GM11168 (cell line): ENCODE measurements at regions not wholly inside any gene's neighbourhood (a gene's known extent, or its start where the extent isn't known, plus 50 kb on each side); places are given as distances from the start of the nearest gene placed in this dataset.
"Not testable (repeated sequence)": the region's sequence is repeated elsewhere in the genome, so short reads cannot be mapped to it uniquely, and the experiment has no call there.

Experiments
- in situ Hi-C: fragments of 300-500 bp; cut with MboI; formaldehyde crosslinking; loops from one replicate; pipeline ENCODE4 v1.12.0; 2022; ENCODE audit warnings: low sequenced_read_pairs; ENCODE audit not compliant: unreplicated experiment

GRCh38 chr2:234410526-234410925, 86.4 kb downstream of the ARL4C start:
- in situ Hi-C loops = no loop called here

- in situ Hi-C loops = no loop called here
Observed at GRCh38 chr2:234409590-234409989, 87.3 kb downstream of the ARL4C start.

- in situ Hi-C loops = no loop called here
Observed at GRCh38 chr2:234406085-234406484, 90.8 kb downstream of the ARL4C start.

- in situ Hi-C loops = no loop called here
Observed at GRCh38 chr2:234405462-234405861, 91.4 kb downstream of the ARL4C start.

- in situ Hi-C loops = no loop called here
Observed at GRCh38 chr2:234404957-234405356, 91.9 kb downstream of the ARL4C start.

- in situ Hi-C loops = no loop called here
Observed at GRCh38 chr2:234403751-234404150, 93.1 kb downstream of the ARL4C start.

- in situ Hi-C loops = no loop called here
Observed at GRCh38 chr2:234403074-234403473, 93.8 kb downstream of the ARL4C start.

- in situ Hi-C loops = no loop called here
Observed at GRCh38 chr2:234401426-234401825, 95.5 kb downstream of the ARL4C start.

GRCh38 chr2:234399451-234400246, 97.2 kb downstream of the ARL4C start:
- in situ Hi-C loops = no loop called here

- in situ Hi-C loops = no loop called here
Observed at GRCh38 chr2:234398531-234398930, 98.3 kb downstream of the ARL4C start.

GRCh38 chr2:234395891-234396420, 100.9 kb downstream of the ARL4C start:
- in situ Hi-C loops = no loop called here

- in situ Hi-C loops = no loop called here
Observed at GRCh38 chr2:234394450-234394849, 102.4 kb downstream of the ARL4C start.

GRCh38 chr2:234393354-234393753, 103.5 kb downstream of the ARL4C start:
- in situ Hi-C loops = no loop called here

GRCh38 chr2:234392041-234392615, 104.8 kb downstream of the ARL4C start:
- in situ Hi-C loops = no loop called here

GRCh38 chr2:234391625-234392024, 105.3 kb downstream of the ARL4C start:
- in situ Hi-C loops = no loop called here

- in situ Hi-C loops = not testable (repeated sequence)
Observed at GRCh38 chr2:234389661-234390060, 107.2 kb downstream of the ARL4C start.

GRCh38 chr2:234388591-234388990, 108.3 kb downstream of the ARL4C start:
- in situ Hi-C loops = no loop called here

- in situ Hi-C loops = no loop called here
Observed at GRCh38 chr2:234386971-234387370, 109.9 kb downstream of the ARL4C start.

GRCh38 chr2:234382131-234382530, 114.8 kb downstream of the ARL4C start:
- in situ Hi-C loops = no loop called here

- in situ Hi-C loops = not testable (repeated sequence)
Observed at GRCh38 chr2:234378958-234379357, 117.9 kb downstream of the ARL4C start.

- in situ Hi-C loops = no loop called here
Observed at GRCh38 chr2:234378440-234378839, 118.4 kb downstream of the ARL4C start.
